PC-3 (cell line): ENCODE measurements at regions not wholly inside any gene's neighbourhood (a gene's known extent, or its start where the extent isn't known, plus 50 kb on each side); places are given as distances from the start of the nearest gene placed in this dataset.

Experiments used
- ATAC-seq: fragments of 200-7000 bp; cut with Tn5 transposase; 2 replicates; pipeline ENCODE4 v1.9.1; 2020; ENCODE audit warnings: mild to moderate bottlenecking, moderate library complexity
- BruUV-seq: library from RNA; stranded (reverse); fragments of 400-500 nt; replicated peaks from 2 replicates; lab custom pipeline; 2021; lab: Mats Ljungman, UMichigan
- CTCF ChIA-PET: fragments of 300-600 bp; sonication (Branson Sonifier 250); formaldehyde crosslinking; loops from one replicate; lab custom pipeline; 2022; ENCODE audit warnings: antibody characterized with exemption; lab: Charles Lee
- POLR2A ChIA-PET: fragments of 300-600 bp; sonication (Branson Sonifier 250); formaldehyde crosslinking; loops from one replicate; lab custom pipeline; 2022; ENCODE audit warnings: antibody characterized with exemption; ENCODE audit not compliant: unreplicated experiment; lab: Charles Lee
- DNase-seq: peaks from one replicate; pipeline ENCODE4 v3.0.0-alpha.2; 2015
- H2AFZ ChIP-seq: fragments of 300-600 bp; sonication (generic); 2 replicates; pipeline ENCODE4 v1.6.0; 2016; ENCODE audit warnings: antibody characterized with exemption, low read length
- H3F3A ChIP-seq: fragments of 300-600 bp; sonication (generic); one replicate; pipeline ENCODE4 v1.6.0; 2017; ENCODE audit warnings: antibody characterized with exemption, low read length, control low read depth, mild to moderate bottlenecking; ENCODE audit not compliant: unreplicated experiment
- H3K27ac ChIP-seq: fragments of 300-600 bp; sonication (generic); 2 replicates; pipeline ENCODE4 v1.5.1; 2016; ENCODE audit warnings: mild to moderate bottlenecking, low read length
- H3K27me3 ChIP-seq: fragments of 300-600 bp; sonication (generic); 2 replicates; pipeline ENCODE4 v1.6.1; 2016; ENCODE audit warnings: low read length, mixed read lengths
- H3K36me3 ChIP-seq: fragments of 300-600 bp; sonication (generic); 2 replicates; pipeline ENCODE4 v1.6.1; 2016; ENCODE audit warnings: low read depth, mixed run types, low read length, mixed read lengths
- H3K4me1 ChIP-seq: fragments of 300-600 bp; sonication (generic); 2 replicates; pipeline ENCODE4 v1.5.1; 2016; ENCODE audit warnings: low read length; ENCODE audit not compliant: insufficient read depth
- H3K4me2 ChIP-seq: fragments of 300-600 bp; sonication (generic); 2 replicates; pipeline ENCODE4 v1.6.0; 2016; ENCODE audit warnings: low read length
- H3K4me3 ChIP-seq: fragments of 300-600 bp; sonication (generic); 2 replicates; pipeline ENCODE4 v1.5.1; 2016; ENCODE audit warnings: mild to moderate bottlenecking, low read length, mixed read lengths
- H3K79me2 ChIP-seq: fragments of 300-600 bp; sonication (generic); 2 replicates; pipeline ENCODE4 v1.6.1; 2017; ENCODE audit warnings: low read length, mixed read lengths
- H3K9ac ChIP-seq: fragments of 300-600 bp; sonication (generic); 2 replicates; pipeline ENCODE4 v1.6.0; 2016; ENCODE audit warnings: mild to moderate bottlenecking, low read length
- H3K9me2 ChIP-seq: fragments of 300-600 bp; sonication (generic); replicated peaks from 2 replicates; pipeline ENCODE4 v1.6.1; 2016; ENCODE audit warnings: mixed run types, low read length, mixed read lengths
- H3K9me3 ChIP-seq: fragments of 300-600 bp; sonication (generic); 2 replicates; pipeline ENCODE4 v1.6.1; 2016; ENCODE audit warnings: low read length, mixed read lengths
- H4K20me1 ChIP-seq: fragments of 300-600 bp; sonication (generic); 2 replicates; pipeline ENCODE4 v1.6.1; 2016; ENCODE audit warnings: low read length, mixed read lengths
- EZH2 ChIP-seq: fragments of 300-600 bp; sonication (generic); IDR thresholded peaks from one replicate; pipeline ENCODE4 v1.6.1; 2017; ENCODE audit warnings: antibody characterized with exemption, mild to moderate bottlenecking, low read length; ENCODE audit not compliant: unreplicated experiment
- EZH2phosphoT487 ChIP-seq: fragments of 300-600 bp; sonication (generic); IDR thresholded peaks from 2 replicates; pipeline ENCODE4 v1.6.1; 2018; ENCODE audit warnings: mild to moderate bottlenecking, antibody characterized with exemption, low read length, borderline replicate concordance
- intact Hi-C: fragments of 100-400 bp; cut with micrococcal nuclease; formaldehyde crosslinking; loops from 2 replicates; pipeline ENCODE4 v1.9.0; 2023
- TF ChIP-seq, protein P1 (sequence below): fragments of 300-600 bp; sonication (generic); conservative IDR thresholded peaks from 2 replicates; pipeline ENCODE4 v1.5.1; 2017; ENCODE audit warnings: antibody characterized with exemption, low read depth, mild to moderate bottlenecking, low read length

DNA sequence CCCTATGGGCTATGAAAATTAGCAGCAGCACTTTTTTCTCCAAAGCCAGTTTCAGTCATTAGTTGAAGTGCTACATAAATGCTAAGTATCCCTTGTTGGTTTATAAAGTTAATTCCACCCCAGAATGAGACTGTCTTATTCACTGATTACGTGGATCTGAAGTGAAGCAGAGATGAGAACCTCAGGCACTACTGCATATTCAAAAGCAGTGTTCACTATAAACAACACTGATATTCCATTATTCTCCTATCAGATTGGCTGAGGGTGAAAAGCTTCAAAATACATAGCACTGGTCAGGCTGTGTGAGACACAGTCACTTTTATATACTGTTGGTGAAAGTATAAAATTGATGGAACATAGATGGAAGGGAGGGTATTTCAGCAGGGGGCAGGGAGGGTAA lies 395.7 kb upstream of the RARB start:
- Histone ChIP-seq H4K20me1 (no peaks in the 10 kb centered on the region), H3F3A (no peaks in the 10 kb centered on the region), H2AFZ (no peak overlapping the region), H3K9ac (no peak overlapping the region), H3K9me3 (no peaks in the 10 kb centered on the region), H3K4me1 (no peaks in the 10 kb centered on the region), H3K36me3 (no peaks in the 10 kb centered on the region), H3K4me3 (no peak overlapping the region), H3K27me3 (peaks cover 23% of the 10 kb centered on the region), H3K9me2 (no peaks in the 10 kb centered on the region), H3K4me2 (no peak overlapping the region), H3K27ac (no peak overlapping the region), H3K79me2 (no peaks in the 10 kb centered on the region)
- intact Hi-C loops = no loop called here
- ATAC-seq (no peak), DNase-seq (no peak)
- no peak for TF ChIP-seq EZH2
- TF ChIP-seq, protein P1, sequence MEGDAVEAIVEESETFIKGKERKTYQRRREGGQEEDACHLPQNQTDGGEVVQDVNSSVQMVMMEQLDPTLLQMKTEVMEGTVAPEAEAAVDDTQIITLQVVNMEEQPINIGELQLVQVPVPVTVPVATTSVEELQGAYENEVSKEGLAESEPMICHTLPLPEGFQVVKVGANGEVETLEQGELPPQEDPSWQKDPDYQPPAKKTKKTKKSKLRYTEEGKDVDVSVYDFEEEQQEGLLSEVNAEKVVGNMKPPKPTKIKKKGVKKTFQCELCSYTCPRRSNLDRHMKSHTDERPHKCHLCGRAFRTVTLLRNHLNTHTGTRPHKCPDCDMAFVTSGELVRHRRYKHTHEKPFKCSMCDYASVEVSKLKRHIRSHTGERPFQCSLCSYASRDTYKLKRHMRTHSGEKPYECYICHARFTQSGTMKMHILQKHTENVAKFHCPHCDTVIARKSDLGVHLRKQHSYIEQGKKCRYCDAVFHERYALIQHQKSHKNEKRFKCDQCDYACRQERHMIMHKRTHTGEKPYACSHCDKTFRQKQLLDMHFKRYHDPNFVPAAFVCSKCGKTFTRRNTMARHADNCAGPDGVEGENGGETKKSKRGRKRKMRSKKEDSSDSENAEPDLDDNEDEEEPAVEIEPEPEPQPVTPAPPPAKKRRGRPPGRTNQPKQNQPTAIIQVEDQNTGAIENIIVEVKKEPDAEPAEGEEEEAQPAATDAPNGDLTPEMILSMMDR = no peak
- no peak for TF ChIP-seq EZH2phosphoT487
- CTCF ChIA-PET = no interaction called here
- no TSS peak for BruUV-seq
- POLR2A ChIA-PET = no interaction called here

GRCh38 chr3:25033407-25034029 lies 394.5 kb upstream of the RARB start:
- ChIA-PET POLR2A (no interaction called here), CTCF (interaction anchor here (0.6 kb wide), 2 partner anchors 37 to 414 kb away, joined by 4 to 5 read pairs; no protein-coding TSS in a partner anchor)
- peak; percentile 60 for DNase-seq
- Histone ChIP-seq H3K79me2 (no peaks in the 10 kb centered on the region), H4K20me1 (no peaks in the 10 kb centered on the region), H3K27ac (no peak overlapping the region), H3K4me1 (no peaks in the 10 kb centered on the region), H3F3A (no peaks in the 10 kb centered on the region), H3K4me3 (no peak overlapping the region), H3K27me3 (peaks cover 12% of the 10 kb centered on the region; the same call in 1 of the 2 replicates), H2AFZ (no peak overlapping the region), H3K4me2 (no peak overlapping the region), H3K36me3 (no peaks in the 10 kb centered on the region), H3K9me2 (no peaks in the 10 kb centered on the region), H3K9ac (no peak overlapping the region), H3K9me3 (no peaks in the 10 kb centered on the region)
- TF ChIP-seq, protein P1 = peak; percentile 68
- TF ChIP-seq EZH2phosphoT487 = no peak
- intact Hi-C loops = no loop called here
- BruUV-seq = no TSS peak
- peak; percentile 35; the same call in 1 of the 2 replicates for ATAC-seq

GRCh38 chr3:25035526-25035925 lies 392.5 kb upstream of the RARB start:
- H3K36me3 ChIP-seq = no peaks in the 10 kb centered on the region
- DNase-seq (no peak), ATAC-seq (no peak)
- H3K27me3 ChIP-seq = peaks cover 10% of the 10 kb centered on the region
- no TSS peak for BruUV-seq
- H3K79me2 ChIP-seq = no peaks in the 10 kb centered on the region
- H2AFZ ChIP-seq = no peak overlapping the region
- no peaks in the 10 kb centered on the region for H3F3A ChIP-seq
- no peak for TF ChIP-seq EZH2
- no peak for TF ChIP-seq EZH2phosphoT487
- TF ChIP-seq, protein P1 = no peak
- intact Hi-C loops = no loop called here
- H4K20me1 ChIP-seq = no peaks in the 10 kb centered on the region
- H3K9me3 ChIP-seq = no peaks in the 10 kb centered on the region
- no peaks in the 10 kb centered on the region for H3K9me2 ChIP-seq
- H3K4me1 ChIP-seq = no peaks in the 10 kb centered on the region
- POLR2A ChIA-PET = no interaction called here
- no peak overlapping the region for H3K4me3 ChIP-seq
- H3K9ac ChIP-seq = no peak overlapping the region
- no peak overlapping the region for H3K27ac ChIP-seq
- CTCF ChIA-PET = no interaction called here
- H3K4me2 ChIP-seq = no peak overlapping the region
